HG02678 (cell line): ENCODE measurements at regions not wholly inside any gene's neighbourhood (a gene's known extent, or its start where the extent isn't known, plus 50 kb on each side); places are given as distances from the start of the nearest gene placed in this dataset.
"Not testable (repeated sequence)": the region's sequence is repeated elsewhere in the genome, so short reads cannot be mapped to it uniquely, and the experiment has no call there.

Experiments used
- ATAC-seq: cut with Tn5 transposase; IDR thresholded peaks from one replicate; pipeline ENCODE4 v1.9.1; 2021; ENCODE audit warnings: mild to moderate bottlenecking, moderate library complexity; ENCODE audit not compliant: unreplicated experiment

GRCh38 chr2:51998890-51999289 lies 967.0 kb upstream of the NRXN1 start:
- ATAC-seq, result no peak

- ATAC-seq, result no peak
These were observed 965.6 kb upstream of the NRXN1 start for GRCh38 chr2:51997571-51997970.

- no peak for ATAC-seq
These were observed 963.4 kb upstream of the NRXN1 start for GRCh38 chr2:51995293-51995692.

GRCh38 chr2:51994123-51994763 lies 962.3 kb upstream of the NRXN1 start:
- no peak for ATAC-seq

- no peak for ATAC-seq
These were observed 958.8 kb upstream of the NRXN1 start for GRCh38 chr2:51990684-51991083.

- ATAC-seq, result no peak
These were observed 954.2 kb upstream of the NRXN1 start for GRCh38 chr2:51986101-51986500.

GRCh38 chr2:51981783-51982182 lies 949.9 kb upstream of the NRXN1 start:
- ATAC-seq, result no peak

GRCh38 chr2:51976623-51977022 lies 944.7 kb upstream of the NRXN1 start:
- ATAC-seq, result no peak

GRCh38 chr2:51971136-51971535 lies 939.2 kb upstream of the NRXN1 start:
- ATAC-seq, result no peak

- ATAC-seq, result no peak
These were observed 937.4 kb upstream of the NRXN1 start for GRCh38 chr2:51969347-51969746.

- ATAC-seq, result no peak
These were observed 929.0 kb upstream of the NRXN1 start for GRCh38 chr2:51960841-51961335.

GRCh38 chr2:51960281-51960680 lies 928.3 kb upstream of the NRXN1 start:
- ATAC-seq, result no peak

- no peak for ATAC-seq
These were observed 927.8 kb upstream of the NRXN1 start for GRCh38 chr2:51959696-51960095.

- ATAC-seq, result no peak
These were observed 922.0 kb upstream of the NRXN1 start for GRCh38 chr2:51953931-51954330.

- no peak for ATAC-seq
These were observed 889.1 kb upstream of the NRXN1 start for GRCh38 chr2:51921076-51921475.

GRCh38 chr2:51920509-51920908 lies 888.6 kb upstream of the NRXN1 start:
- no peak for ATAC-seq

GRCh38 chr2:51919395-51919794 lies 887.5 kb upstream of the NRXN1 start:
- ATAC-seq, result no peak

- ATAC-seq, result no peak
These were observed 886.2 kb upstream of the NRXN1 start for GRCh38 chr2:51918113-51918512.

- ATAC-seq, result no peak
These were observed 871.8 kb upstream of the NRXN1 start for GRCh38 chr2:51903728-51904127.

GRCh38 chr2:51899643-51900042 lies 867.7 kb upstream of the NRXN1 start:
- no peak for ATAC-seq

- not testable (repeated sequence) for ATAC-seq
These were observed 862.7 kb upstream of the NRXN1 start for GRCh38 chr2:51894584-51894983.

- no peak for ATAC-seq
These were observed 856.2 kb upstream of the NRXN1 start for GRCh38 chr2:51888120-51888519.

- no peak for ATAC-seq
These were observed 849.7 kb upstream of the NRXN1 start for GRCh38 chr2:51881673-51882072.
